Tibial nerve (tissue), 4 donors: ENCODE measurements at regions not wholly inside any gene's neighbourhood (a gene's known extent, or its start where the extent isn't known, plus 50 kb on each side); places are given as distances from the start of the nearest gene placed in this dataset.

ENCODE experiments used
- DNase-seq, 2 donors: peaks; one replicate each; pipeline ENCODE4 v3.0.0-alpha.2; 2019; ENCODE audit warnings: low spot score in 2 of 2
- H3K27ac ChIP-seq, 4 donors: fragments of 200-600 bp; sonication (generic) in 3 of 4; one replicate each; pipeline ENCODE4 v1.5.1; 2017 to 2019; ENCODE audit warnings: mild to moderate bottlenecking in 1 of 4
- H3K27me3 ChIP-seq, 2 donors: fragments of 200-600 bp; sonication (generic) in 1 of 2; one replicate each; pipeline versions ENCODE4 v1.5.1 to v1.6.0; 2017 to 2019
- H3K36me3 ChIP-seq, 3 donors: fragments of 200-600 bp; sonication (generic); one replicate each; pipeline ENCODE4 v1.5.1; 2018 to 2019
- H3K4me1 ChIP-seq, 4 donors: fragments of 200-600 bp; sonication (generic) in 3 of 4; one replicate each; pipeline ENCODE4 v1.5.1; 2017 to 2019
- H3K4me3 ChIP-seq, 4 donors: fragments of 200-600 bp; sonication (generic) in 3 of 4; one replicate each; pipeline ENCODE4 v1.5.1; 2017 to 2019; ENCODE audit warnings: mild to moderate bottlenecking in 1 of 4, moderate library complexity in 1 of 4
- H3K9me3 ChIP-seq, 4 donors: fragments of 200-600 bp; sonication (generic) in 3 of 4; one replicate each; pipeline ENCODE4 v1.5.1; 2017 to 2019
- CTCF ChIP-seq, 5 experiments: fragments of 200-600 bp in 3 of 5; fragments of 450-650 bp in 2 of 5; sonication (generic) in 3 of 5; IDR thresholded peaks; one replicate each; pipeline ENCODE4 v1.5.1; 2016 to 2019; ENCODE audit warnings: antibody characterized with exemption in 5 of 5, mild to moderate bottlenecking in 3 of 5, moderate library complexity in 2 of 5
- EP300 ChIP-seq, 2 donors: sonication (generic); formaldehyde crosslinking; IDR thresholded peaks; one replicate each; pipeline ENCODE4 v1.6.1; 2017; ENCODE audit warnings: antibody characterized with exemption in 2 of 2, mild to moderate bottlenecking in 1 of 2
- POLR2A ChIP-seq, 2 donors: fragments of 450-650 bp; IDR thresholded peaks; one replicate each; pipeline ENCODE4 v1.6.1; 2017; ENCODE audit warnings: antibody characterized with exemption in 2 of 2, mild to moderate bottlenecking in 2 of 2, moderate library complexity in 2 of 2
- WGBS, 2 donors: methylation state at CpG; one replicate each; pipeline ENCODE4 v1.1.5; 2018; 5-methylcytosine and 5-hydroxymethylcytosine counted together

GRCh38 chr5:164687391-164687790 is 1182.0 kb downstream of the MAT2B start:
- DNase-seq = no peak
- Histone ChIP-seq H3K4me1 (no peaks in the 10 kb centered on the region), H3K27me3 (no peaks in the 10 kb centered on the region), H3K9me3 (no peaks in the 10 kb centered on the region), H3K27ac (no peak overlapping the region), H3K4me3 (no peak overlapping the region), H3K36me3 (no peaks in the 10 kb centered on the region)
- TF ChIP-seq CTCF (IDR thresholded peaks at IDR 0.05) = no peak
- no peak for TF ChIP-seq EP300 (IDR thresholded peaks at IDR 0.05)
- TF ChIP-seq POLR2A (IDR thresholded peaks at IDR 0.05) = no peak

- TF ChIP-seq POLR2A (IDR thresholded peaks at IDR 0.05) (no peak), EP300 (IDR thresholded peaks at IDR 0.05) (no peak), CTCF (IDR thresholded peaks at IDR 0.05) (no peak)
- Histone ChIP-seq H3K36me3 (no peaks in the 10 kb centered on the region), H3K9me3 (peaks cover 0 to 3% (median 0%) of the 10 kb centered on the region in 4 donors), H3K27ac (no peak overlapping the region), H3K27me3 (no peaks in the 10 kb centered on the region), H3K4me3 (no peak overlapping the region), H3K4me1 (no peaks in the 10 kb centered on the region)
- no peak for DNase-seq
- 84 to 88% methylated on average over 2 of the region's 2 CpGs for WGBS, 2 donors
These were observed 1183.0 kb downstream of the MAT2B start for GRCh38 chr5:164688437-164688836.

GRCh38 chr5:164708831-164709230 is 1203.4 kb downstream of the MAT2B start:
- no peak for TF ChIP-seq CTCF (IDR thresholded peaks at IDR 0.05)
- no peak for TF ChIP-seq POLR2A (IDR thresholded peaks at IDR 0.05)
- no peak for TF ChIP-seq EP300 (IDR thresholded peaks at IDR 0.05)
- no peak overlapping the region for H3K4me3 ChIP-seq
- H3K9me3 ChIP-seq = no peaks in the 10 kb centered on the region
- DNase-seq = no peak
- H3K4me1 ChIP-seq = no peaks in the 10 kb centered on the region
- no peaks in the 10 kb centered on the region for H3K36me3 ChIP-seq
- H3K27me3 ChIP-seq = no peaks in the 10 kb centered on the region
- WGBS, 2 donors = 39 to 40% methylated on average over 7 of the region's 7 CpGs
- H3K27ac ChIP-seq = no peak overlapping the region

- no peak for DNase-seq
These were observed 1208.3 kb downstream of the MAT2B start for GRCh38 chr5:164713682-164714081.

GRCh38 chr5:164721116-164721515 is 1215.7 kb downstream of the MAT2B start:
- TF ChIP-seq EP300 (IDR thresholded peaks at IDR 0.05) = no peak
- TF ChIP-seq CTCF (IDR thresholded peaks at IDR 0.05) = no peak
- no peak for TF ChIP-seq POLR2A (IDR thresholded peaks at IDR 0.05)
- no peak overlapping the region for H3K4me3 ChIP-seq
- no peak for DNase-seq
- H3K27ac ChIP-seq = no peak overlapping the region
- H3K27me3 ChIP-seq = no peaks in the 10 kb centered on the region
- no peaks in the 10 kb centered on the region for H3K9me3 ChIP-seq
- H3K4me1 ChIP-seq = no peaks in the 10 kb centered on the region
- no peaks in the 10 kb centered on the region for H3K36me3 ChIP-seq

More at GRCh38 chr5:164713682-164714081, 1208.3 kb downstream of the MAT2B start:
- H3K27me3 ChIP-seq = no peaks in the 10 kb centered on the region
- no peaks in the 10 kb centered on the region for H3K9me3 ChIP-seq
- 75 to 80% methylated on average over 2 of the region's 2 CpGs for WGBS, 2 donors
- H3K4me1 ChIP-seq = no peaks in the 10 kb centered on the region
- TF ChIP-seq EP300 (IDR thresholded peaks at IDR 0.05) (no peak), CTCF (IDR thresholded peaks at IDR 0.05) (no peak), POLR2A (IDR thresholded peaks at IDR 0.05) (no peak)
- H3K27ac ChIP-seq = no peak overlapping the region
- H3K36me3 ChIP-seq = no peaks in the 10 kb centered on the region
- H3K4me3 ChIP-seq = no peak overlapping the region
